ENCODE measurements at regions not wholly inside any gene's neighbourhood (a gene's known extent, or its start where the extent isn't known, plus 50 kb on each side); places are given as distances from the start of the nearest gene placed in this dataset.

DNA sequence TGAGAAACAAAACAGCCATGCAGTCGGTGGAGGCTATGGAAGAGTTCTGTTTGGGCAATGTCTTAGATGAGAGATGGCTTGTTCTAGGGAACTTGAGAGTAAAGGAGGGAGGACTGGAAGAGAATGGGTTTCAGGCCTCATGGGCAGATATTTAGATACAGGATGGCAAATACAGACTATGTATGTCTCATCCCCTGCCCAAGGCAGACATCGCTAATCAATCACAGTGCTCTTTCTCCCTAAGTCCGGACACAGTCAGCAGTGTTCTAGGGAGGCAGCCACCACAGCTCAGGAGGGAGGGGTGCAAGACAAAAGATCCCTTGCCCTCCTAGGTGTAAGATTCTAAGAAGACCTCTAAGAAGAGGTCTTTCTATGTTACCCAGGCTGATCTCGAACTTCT lies 159.3 kb upstream of the TLE3 start:
- no peaks in the 10 kb centered on the region for H3K9me3 ChIP-seq (ENCODE audit: control insufficient read depth, insufficient read depth, low read length)
- H3K4me1 ChIP-seq (ENCODE audit: insufficient read depth, low read length), result no peaks in the 10 kb centered on the region
- H3K9ac ChIP-seq (ENCODE audit: low read depth, low read length), result no peak overlapping the region
- no peaks in the 10 kb centered on the region for H3K36me3 ChIP-seq (ENCODE audit: insufficient read depth, low read length)

DNA sequence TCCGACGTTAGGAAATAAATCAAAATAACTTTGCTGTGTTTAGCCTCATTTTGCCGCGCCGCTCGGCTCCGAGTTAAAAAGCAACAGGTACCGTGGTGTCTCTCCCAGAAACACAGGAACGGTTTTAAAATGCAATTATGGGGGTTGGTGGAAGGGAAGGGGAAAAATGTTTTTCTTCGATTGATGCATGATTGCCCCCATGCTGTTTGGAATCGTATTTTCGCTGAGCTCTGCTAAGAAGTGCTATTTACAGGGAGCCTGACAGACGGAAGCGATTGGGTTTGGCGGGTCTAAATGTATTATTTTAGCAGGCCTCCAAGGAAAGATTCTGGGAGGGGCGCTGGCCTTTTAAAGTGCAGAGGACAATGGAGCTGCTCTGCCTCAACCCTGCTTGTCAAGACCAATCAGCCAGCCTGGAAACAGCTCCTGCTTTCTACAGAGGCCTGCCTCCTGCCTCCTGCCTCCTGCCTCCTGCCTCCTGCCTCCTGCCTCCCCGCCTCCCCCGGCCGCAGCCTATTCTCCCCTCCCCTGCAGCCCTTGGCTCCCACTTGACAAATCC lies 156.7 kb upstream of the TLE3 start:
- no peaks in the 10 kb centered on the region for H3K36me3 ChIP-seq (ENCODE audit: insufficient read depth, low read length)
- H3K9me3 ChIP-seq (ENCODE audit: control insufficient read depth, insufficient read depth, low read length), result no peaks in the 10 kb centered on the region
- H3K4me1 ChIP-seq (ENCODE audit: insufficient read depth, low read length), result no peaks in the 10 kb centered on the region
- no peak overlapping the region for H3K9ac ChIP-seq (ENCODE audit: low read depth, low read length)

DNA sequence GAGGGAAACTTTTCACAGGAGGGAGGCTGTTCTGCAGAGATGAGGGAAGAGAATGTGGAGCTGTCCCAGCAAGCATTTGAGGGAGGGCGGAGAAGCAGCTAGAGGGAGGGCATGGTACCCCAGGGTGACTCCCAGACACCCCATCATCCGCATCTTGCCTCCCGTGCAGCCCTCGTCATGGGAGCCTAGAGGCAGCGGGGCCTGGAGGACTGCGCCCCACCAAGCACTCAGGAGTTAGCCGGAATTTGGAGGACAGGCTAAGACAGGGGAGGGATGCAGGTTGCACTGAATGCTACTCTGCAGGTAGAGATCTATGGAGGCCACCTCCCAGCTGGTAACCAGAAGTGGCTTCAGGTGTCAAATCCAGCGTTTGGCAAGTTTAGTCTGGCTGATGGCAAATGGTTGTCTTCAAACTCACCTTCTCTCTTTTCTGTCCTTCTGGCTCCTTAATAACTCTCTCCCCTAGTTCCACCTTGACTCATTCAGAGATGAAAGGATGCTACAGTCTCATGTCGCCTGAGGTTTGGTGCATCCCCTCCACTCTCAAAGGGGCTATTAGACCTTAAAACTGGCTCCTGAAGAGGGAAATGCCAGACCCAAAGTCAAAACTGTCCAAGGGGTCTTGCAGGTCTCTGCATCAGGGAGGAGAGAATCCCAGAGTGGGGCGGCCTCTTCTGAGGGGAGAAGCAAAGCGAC lies 155.9 kb upstream of the TLE3 start:
- Histone ChIP-seq H3K9me3 (ENCODE audit: control insufficient read depth, insufficient read depth, low read length) (no peaks in the 10 kb centered on the region), H3K4me1 (ENCODE audit: insufficient read depth, low read length) (peaks cover 4% of the 10 kb centered on the region), H3K9ac (ENCODE audit: low read depth, low read length) (no peak overlapping the region), H3K36me3 (ENCODE audit: insufficient read depth, low read length) (no peaks in the 10 kb centered on the region)

DNA sequence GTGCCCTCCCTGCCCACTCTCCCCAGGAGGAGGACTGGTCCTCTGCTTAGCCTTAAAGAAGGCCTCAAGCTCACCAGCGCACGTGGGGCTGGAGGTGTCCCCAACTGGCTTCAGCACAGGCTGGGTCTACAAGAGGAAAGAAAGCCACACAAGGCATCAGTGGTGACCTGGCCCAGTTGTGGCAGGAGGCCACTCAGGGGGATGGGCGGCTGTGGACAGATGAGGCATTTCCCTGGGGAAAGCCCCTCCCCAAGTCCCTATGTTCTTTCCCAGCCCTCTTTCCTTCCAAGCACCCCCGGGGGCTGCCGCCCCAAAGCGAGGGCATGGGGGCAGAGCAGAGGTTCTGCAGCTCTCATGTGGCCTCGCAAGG lies 155.2 kb upstream of the TLE3 start:
- Histone ChIP-seq H3K9ac (ENCODE audit: low read depth, low read length) (no peak overlapping the region), H3K9me3 (ENCODE audit: control insufficient read depth, insufficient read depth, low read length) (no peaks in the 10 kb centered on the region), H3K36me3 (ENCODE audit: insufficient read depth, low read length) (no peaks in the 10 kb centered on the region), H3K4me1 (ENCODE audit: insufficient read depth, low read length) (peaks cover 11% of the 10 kb centered on the region)

DNA sequence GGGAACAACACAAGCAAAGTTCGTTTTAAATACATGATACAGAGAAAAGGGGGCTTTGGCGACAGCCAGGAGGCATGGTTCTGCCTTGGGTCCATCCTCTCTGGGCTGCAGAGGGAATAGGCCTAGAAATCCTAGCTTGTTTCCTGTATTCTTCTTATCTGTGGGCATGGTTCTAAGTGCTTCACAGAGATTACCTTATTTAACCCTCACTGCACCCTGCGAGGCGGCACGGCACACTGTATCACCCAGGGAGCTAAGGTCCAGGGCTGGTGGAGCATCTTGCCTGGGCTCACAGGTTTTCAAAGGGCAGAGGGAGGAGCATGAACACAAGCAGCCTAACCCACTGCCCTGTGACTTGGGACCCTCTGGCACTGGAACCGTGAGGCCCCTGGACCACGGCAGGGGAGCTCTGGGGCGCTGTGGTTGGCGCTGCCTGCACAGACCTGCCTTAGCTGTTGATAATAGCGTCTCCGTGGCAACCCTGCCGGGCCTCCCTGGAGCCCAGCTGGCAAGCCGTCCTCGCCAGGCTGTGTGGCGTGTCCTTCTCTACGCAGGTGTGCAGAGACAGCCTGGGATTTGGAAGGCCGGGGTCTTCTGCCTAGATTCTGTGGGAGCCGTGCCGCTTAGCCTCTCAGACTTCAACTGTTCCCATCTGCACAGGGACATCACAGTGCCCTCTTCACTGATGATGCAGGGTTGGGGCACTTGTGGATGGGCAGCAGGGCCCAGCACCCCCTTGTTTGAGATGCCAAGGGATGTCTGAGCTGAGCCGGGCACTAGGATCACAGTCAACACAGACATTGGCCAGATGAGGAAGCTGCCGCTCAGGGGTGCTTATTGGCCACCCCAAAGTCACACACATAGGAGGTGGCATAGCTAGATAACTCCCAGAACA lies 154.6 kb upstream of the TLE3 start:
- H3K4me1 ChIP-seq (ENCODE audit: insufficient read depth, low read length), result peaks cover 13% of the 10 kb centered on the region
- no peak overlapping the region for H3K9ac ChIP-seq (ENCODE audit: low read depth, low read length)
- no peaks in the 10 kb centered on the region for H3K9me3 ChIP-seq (ENCODE audit: control insufficient read depth, insufficient read depth, low read length)
- H3K36me3 ChIP-seq (ENCODE audit: insufficient read depth, low read length), result no peaks in the 10 kb centered on the region

- no peak overlapping the region for H3K9ac ChIP-seq (ENCODE audit: low read depth, low read length)
- H3K36me3 ChIP-seq (ENCODE audit: insufficient read depth, low read length), result no peaks in the 10 kb centered on the region
- H3K4me1 ChIP-seq (ENCODE audit: insufficient read depth, low read length), result peaks cover 13% of the 10 kb centered on the region
- no peaks in the 10 kb centered on the region for H3K9me3 ChIP-seq (ENCODE audit: control insufficient read depth, insufficient read depth, low read length)
These were observed 153.7 kb upstream of the TLE3 start for GRCh38 chr15:70251246-70251990.

GRCh38 chr15:70250208-70251201 lies 152.8 kb upstream of the TLE3 start:
- Histone ChIP-seq H3K9me3 (ENCODE audit: control insufficient read depth, insufficient read depth, low read length) (no peaks in the 10 kb centered on the region), H3K36me3 (ENCODE audit: insufficient read depth, low read length) (no peaks in the 10 kb centered on the region), H3K9ac (ENCODE audit: low read depth, low read length) (no peak overlapping the region), H3K4me1 (ENCODE audit: insufficient read depth, low read length) (peaks cover 13% of the 10 kb centered on the region)

GRCh38 chr15:70249616-70250015 lies 151.9 kb upstream of the TLE3 start:
- no peak overlapping the region for H3K9ac ChIP-seq (ENCODE audit: low read depth, low read length)
- peaks cover 13% of the 10 kb centered on the region for H3K4me1 ChIP-seq (ENCODE audit: insufficient read depth, low read length)
- no peaks in the 10 kb centered on the region for H3K36me3 ChIP-seq (ENCODE audit: insufficient read depth, low read length)
- H3K9me3 ChIP-seq (ENCODE audit: control insufficient read depth, insufficient read depth, low read length), result no peaks in the 10 kb centered on the region

DNA sequence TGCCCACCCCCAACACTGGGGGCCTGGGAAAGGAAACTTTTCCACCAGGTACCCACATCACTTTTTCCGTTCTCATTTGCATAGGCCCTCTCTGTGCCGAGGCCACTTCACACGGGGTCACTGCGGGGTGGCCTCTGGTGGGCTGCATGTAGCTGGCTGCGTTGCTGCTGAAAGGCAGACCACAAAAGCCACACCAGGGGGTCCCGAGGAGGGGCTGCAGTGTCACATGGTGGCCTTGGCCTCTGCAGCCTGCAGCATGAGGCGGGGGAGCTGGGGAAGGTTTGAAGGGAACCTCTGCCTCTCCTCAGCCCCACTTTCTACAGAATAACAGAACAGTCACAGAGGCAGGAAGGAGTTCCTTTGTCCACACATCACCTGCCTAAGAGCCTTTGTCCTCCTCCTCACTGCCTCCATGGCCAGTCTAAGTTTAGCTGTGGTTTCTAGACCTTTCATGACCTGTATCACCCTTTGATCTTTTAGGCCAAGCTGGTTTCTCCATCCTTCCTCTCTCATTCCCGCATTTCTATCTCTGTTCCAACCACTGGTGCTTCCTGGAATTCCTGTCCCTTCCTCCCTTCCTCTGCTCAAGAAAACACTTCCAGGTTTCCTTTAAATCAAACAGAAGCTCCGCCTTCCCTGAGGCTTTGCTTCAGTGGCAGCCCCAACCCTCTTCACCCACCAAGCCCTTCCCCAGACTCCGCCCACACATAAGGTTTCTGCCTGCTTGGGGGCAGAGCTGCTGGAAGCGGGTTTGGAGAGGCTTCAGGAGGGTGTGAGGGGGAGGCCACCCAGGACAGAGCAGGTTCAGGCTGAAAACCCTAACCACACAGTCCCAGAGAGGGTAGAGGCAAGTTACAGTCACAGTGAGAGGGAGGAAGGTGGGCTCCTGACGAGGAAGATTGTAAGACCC lies 150.7 kb upstream of the TLE3 start:
- H3K4me1 ChIP-seq (ENCODE audit: insufficient read depth, low read length), result peaks cover 15% of the 10 kb centered on the region
- no peaks in the 10 kb centered on the region for H3K36me3 ChIP-seq (ENCODE audit: insufficient read depth, low read length)
- no peak overlapping the region; the same call in 1 of the 2 replicates for H3K9ac ChIP-seq (ENCODE audit: low read depth, low read length)
- no peaks in the 10 kb centered on the region for H3K9me3 ChIP-seq (ENCODE audit: control insufficient read depth, insufficient read depth, low read length)

GRCh38 chr15:70247281-70247680 lies 149.6 kb upstream of the TLE3 start:
- Histone ChIP-seq H3K4me1 (ENCODE audit: insufficient read depth, low read length) (peaks cover 21% of the 10 kb centered on the region), H3K36me3 (ENCODE audit: insufficient read depth, low read length) (no peaks in the 10 kb centered on the region), H3K9ac (ENCODE audit: low read depth, low read length) (no peak overlapping the region), H3K9me3 (ENCODE audit: control insufficient read depth, insufficient read depth, low read length) (no peaks in the 10 kb centered on the region)

- Histone ChIP-seq H3K4me1 (ENCODE audit: insufficient read depth, low read length) (peaks cover 21% of the 10 kb centered on the region), H3K36me3 (ENCODE audit: insufficient read depth, low read length) (no peaks in the 10 kb centered on the region), H3K9ac (ENCODE audit: low read depth, low read length) (no peak overlapping the region), H3K9me3 (ENCODE audit: control insufficient read depth, insufficient read depth, low read length) (no peaks in the 10 kb centered on the region)
These were observed 149.0 kb upstream of the TLE3 start for GRCh38 chr15:70246623-70247220.

DNA sequence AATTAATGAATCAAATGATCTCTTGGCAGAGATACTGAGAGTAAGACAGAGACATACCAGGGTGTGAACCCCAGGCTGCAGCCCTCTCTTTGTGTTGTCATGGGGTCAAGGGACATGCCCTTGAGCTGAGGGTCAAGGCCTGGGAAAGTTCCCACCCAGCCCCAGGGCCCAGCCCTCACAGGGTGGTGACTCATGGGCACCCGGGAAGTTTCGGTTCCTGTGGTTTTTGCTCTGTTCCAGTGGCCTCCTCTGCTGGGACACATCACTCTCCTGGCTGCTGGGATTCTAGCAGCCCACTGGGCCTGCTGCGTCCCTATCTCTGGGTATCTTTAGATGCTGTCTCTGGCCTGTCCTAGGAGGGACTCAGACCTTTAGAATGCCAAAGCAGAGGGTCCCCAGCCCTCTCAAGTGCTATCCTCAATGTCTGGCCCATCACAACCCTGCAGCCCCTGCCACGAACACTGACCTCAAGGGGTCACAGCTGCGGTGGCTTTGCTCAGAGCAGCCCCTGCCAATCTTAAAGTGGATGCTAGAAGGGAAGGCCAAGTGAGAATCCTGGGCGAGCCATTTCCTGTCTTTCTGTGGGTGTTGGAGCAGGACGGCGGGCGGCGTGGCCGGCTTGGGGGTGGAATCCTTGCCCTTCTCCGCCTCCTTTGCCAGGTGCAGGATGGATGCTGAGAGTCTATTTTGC lies 148.4 kb upstream of the TLE3 start:
- Histone ChIP-seq H3K9ac (ENCODE audit: low read depth, low read length) (no peak overlapping the region), H3K36me3 (ENCODE audit: insufficient read depth, low read length) (no peaks in the 10 kb centered on the region), H3K4me1 (ENCODE audit: insufficient read depth, low read length) (peaks cover 21% of the 10 kb centered on the region), H3K9me3 (ENCODE audit: control insufficient read depth, insufficient read depth, low read length) (no peaks in the 10 kb centered on the region)

Data from ES-I3 (cell line).